ENCODE measurements at regions not wholly inside any gene's neighbourhood (a gene's known extent, or its start where the extent isn't known, plus 50 kb on each side); places are given as distances from the start of the nearest gene placed in this dataset.

GRCh38 chr18:54710900-54711281 is 117.4 kb upstream of the RAB27B start:
- H3K27me3 ChIP-seq (ENCODE audit: insufficient read depth, low read length, poor library complexity), result no peaks in the 10 kb centered on the region

GRCh38 chr18:54712306-54712705 is 116.0 kb upstream of the RAB27B start:
- H3K4me2 ChIP-seq (ENCODE audit: insufficient read depth, low read length), result no peak overlapping the region
- no peak overlapping the region for H3K9ac ChIP-seq (ENCODE audit: low read depth, low read length)
- DNase-seq (no peak), ATAC-seq (ENCODE audit: insufficient read depth, low read depth) (no peak)
- no peaks in the 10 kb centered on the region for H3K79me2 ChIP-seq (ENCODE audit: insufficient read depth, low read length)
- TF ChIP-seq CTCF (IDR thresholded peaks at IDR 0.05; ENCODE audit: borderline replicate concordance, extremely low read depth, low read length, poor library complexity, severe bottlenecking), result no peak
- TF ChIP-seq EZH2 (IDR thresholded peaks at IDR 0.05; ENCODE audit: borderline replicate concordance, low read depth, low read length, severe bottlenecking), result no peak
- H4K20me1 ChIP-seq (ENCODE audit: insufficient read depth, low read length), result no peaks in the 10 kb centered on the region
- no peaks in the 10 kb centered on the region for H3K36me3 ChIP-seq (ENCODE audit: insufficient read depth, low read length)
- H3K27me3 ChIP-seq (ENCODE audit: insufficient read depth, low read length, poor library complexity), result no peaks in the 10 kb centered on the region
- H3K4me1 ChIP-seq (ENCODE audit: insufficient read depth, low read length), result peaks cover 20% of the 10 kb centered on the region
- H3K27ac ChIP-seq (ENCODE audit: low read length), result no peak overlapping the region
- H3K9me3 ChIP-seq (ENCODE audit: insufficient read depth, low read length, severe bottlenecking), result no peaks in the 10 kb centered on the region
- H3K4me3 ChIP-seq (ENCODE audit: low read depth in 1 of 2, low read length in 2 of 2), result no peak overlapping the region
- H2AFZ ChIP-seq (ENCODE audit: low read depth, low read length), result no peak overlapping the region

More at GRCh38 chr18:54710900-54711281, 117.4 kb upstream of the RAB27B start:
- TF ChIP-seq CTCF (IDR thresholded peaks at IDR 0.05; ENCODE audit: borderline replicate concordance, extremely low read depth, low read length, poor library complexity, severe bottlenecking) (no peak), EZH2 (IDR thresholded peaks at IDR 0.05; ENCODE audit: borderline replicate concordance, low read depth, low read length, severe bottlenecking) (no peak)
- DNase-seq (no peak), ATAC-seq (ENCODE audit: insufficient read depth, low read depth) (no peak)
- Histone ChIP-seq H3K27ac (ENCODE audit: low read length) (no peak overlapping the region), H3K36me3 (ENCODE audit: insufficient read depth, low read length) (no peaks in the 10 kb centered on the region), H3K9ac (ENCODE audit: low read depth, low read length) (no peak overlapping the region), H3K79me2 (ENCODE audit: insufficient read depth, low read length) (no peaks in the 10 kb centered on the region), H3K4me3 (ENCODE audit: low read depth in 1 of 2, low read length in 2 of 2) (no peak overlapping the region), H3K9me3 (ENCODE audit: insufficient read depth, low read length, severe bottlenecking) (no peaks in the 10 kb centered on the region), H3K4me2 (ENCODE audit: insufficient read depth, low read length) (no peak overlapping the region), H4K20me1 (ENCODE audit: insufficient read depth, low read length) (no peaks in the 10 kb centered on the region), H3K4me1 (ENCODE audit: insufficient read depth, low read length) (peaks cover 14% of the 10 kb centered on the region; the same call in 1 of the 2 replicates), H2AFZ (ENCODE audit: low read depth, low read length) (no peak overlapping the region)

GRCh38 chr18:54712758-54713157 is 115.5 kb upstream of the RAB27B start:
- TF ChIP-seq CTCF (IDR thresholded peaks at IDR 0.05; ENCODE audit: borderline replicate concordance, extremely low read depth, low read length, poor library complexity, severe bottlenecking) (no peak), EZH2 (IDR thresholded peaks at IDR 0.05; ENCODE audit: borderline replicate concordance, low read depth, low read length, severe bottlenecking) (no peak)
- Histone ChIP-seq H3K4me2 (ENCODE audit: insufficient read depth, low read length) (no peak overlapping the region), H3K36me3 (ENCODE audit: insufficient read depth, low read length) (no peaks in the 10 kb centered on the region), H3K4me3 (ENCODE audit: low read depth in 1 of 2, low read length in 2 of 2) (no peak overlapping the region), H3K79me2 (ENCODE audit: insufficient read depth, low read length) (no peaks in the 10 kb centered on the region), H3K9me3 (ENCODE audit: insufficient read depth, low read length, severe bottlenecking) (no peaks in the 10 kb centered on the region), H2AFZ (ENCODE audit: low read depth, low read length) (no peak overlapping the region), H3K4me1 (ENCODE audit: insufficient read depth, low read length) (peaks cover 24% of the 10 kb centered on the region), H3K9ac (ENCODE audit: low read depth, low read length) (no peak overlapping the region), H4K20me1 (ENCODE audit: insufficient read depth, low read length) (no peaks in the 10 kb centered on the region), H3K27me3 (ENCODE audit: insufficient read depth, low read length, poor library complexity) (no peaks in the 10 kb centered on the region), H3K27ac (ENCODE audit: low read length) (no peak overlapping the region)
- DNase-seq (no peak), ATAC-seq (ENCODE audit: insufficient read depth, low read depth) (no peak)

- Histone ChIP-seq H3K9me3 (ENCODE audit: insufficient read depth, low read length, severe bottlenecking) (no peaks in the 10 kb centered on the region), H3K4me1 (ENCODE audit: insufficient read depth, low read length) (peaks cover 30% of the 10 kb centered on the region), H4K20me1 (ENCODE audit: insufficient read depth, low read length) (no peaks in the 10 kb centered on the region), H3K79me2 (ENCODE audit: insufficient read depth, low read length) (no peaks in the 10 kb centered on the region), H3K4me3 (ENCODE audit: low read depth in 1 of 2, low read length in 2 of 2) (no peak overlapping the region), H3K27ac (ENCODE audit: low read length) (no peak overlapping the region), H3K4me2 (ENCODE audit: insufficient read depth, low read length) (no peak overlapping the region), H3K27me3 (ENCODE audit: insufficient read depth, low read length, poor library complexity) (no peaks in the 10 kb centered on the region), H3K9ac (ENCODE audit: low read depth, low read length) (no peak overlapping the region), H3K36me3 (ENCODE audit: insufficient read depth, low read length) (no peaks in the 10 kb centered on the region), H2AFZ (ENCODE audit: low read depth, low read length) (no peak overlapping the region)
- ATAC-seq (ENCODE audit: insufficient read depth, low read depth) (no peak), DNase-seq (no peak)
- TF ChIP-seq CTCF (IDR thresholded peaks at IDR 0.05; ENCODE audit: borderline replicate concordance, extremely low read depth, low read length, poor library complexity, severe bottlenecking) (no peak), EZH2 (IDR thresholded peaks at IDR 0.05; ENCODE audit: borderline replicate concordance, low read depth, low read length, severe bottlenecking) (no peak)
Measured at GRCh38 chr18:54713386-54713785, 114.9 kb upstream of the RAB27B start.

All from DND-41 (cell line).